Testis (tissue), 2 donors: ENCODE measurements at regions not wholly inside any gene's neighbourhood (a gene's known extent, or its start where the extent isn't known, plus 50 kb on each side); places are given as distances from the start of the nearest gene placed in this dataset.

ENCODE experiments used
- DNase-seq: peaks from one replicate; pipeline ENCODE4 v3.0.0-alpha.2; 2019
- H3K27ac ChIP-seq, 2 donors: fragments of 200-600 bp; sonication (generic); one replicate each; pipeline ENCODE4 v1.5.1; 2019
- H3K27me3 ChIP-seq: fragments of 200-600 bp; sonication (generic); one replicate; pipeline ENCODE4 v1.5.1; 2019
- H3K36me3 ChIP-seq: fragments of 200-600 bp; sonication (generic); one replicate; pipeline ENCODE4 v1.5.1; 2017; ENCODE audit warnings: low read depth; ENCODE audit errors: missing control alignments
- H3K4me1 ChIP-seq: fragments of 200-600 bp; sonication (generic); one replicate; pipeline ENCODE4 v1.5.1; 2019
- H3K4me3 ChIP-seq, 2 donors: fragments of 200-600 bp; sonication (generic); one replicate each; pipeline ENCODE4 v1.5.1; 2017 to 2019
- H3K9me3 ChIP-seq: fragments of 200-600 bp; sonication (generic); one replicate; pipeline ENCODE4 v1.5.1; 2017
- POLR2A ChIP-seq: fragments of 450-650 bp; IDR thresholded peaks from one replicate; pipeline ENCODE4 v1.6.1; 2017; ENCODE audit warnings: antibody characterized with exemption, mild to moderate bottlenecking, moderate library complexity
- WGBS, 2 donors: methylation state at CpG; one replicate each; pipeline ENCODE4 v1.1.5; 2018; 5-methylcytosine and 5-hydroxymethylcytosine counted together
- intact Hi-C: fragments of 100-400 bp; cut with DNase I; formaldehyde crosslinking; loops from one replicate; pipeline ENCODE4 v1.15.1; 2023; ENCODE audit warnings: low total_unique reads
- TF ChIP-seq, protein P1 (sequence below), 3 experiments: fragments of 450-650 bp in 2 of 3; fragments of 200-600 bp in 1 of 3; sonication (generic) in 1 of 3; IDR thresholded peaks; one replicate each; pipeline ENCODE4 v1.5.1; 2016 to 2019; ENCODE audit warnings: antibody characterized with exemption in 3 of 3, mild to moderate bottlenecking in 2 of 3, moderate library complexity in 1 of 3

DNA sequence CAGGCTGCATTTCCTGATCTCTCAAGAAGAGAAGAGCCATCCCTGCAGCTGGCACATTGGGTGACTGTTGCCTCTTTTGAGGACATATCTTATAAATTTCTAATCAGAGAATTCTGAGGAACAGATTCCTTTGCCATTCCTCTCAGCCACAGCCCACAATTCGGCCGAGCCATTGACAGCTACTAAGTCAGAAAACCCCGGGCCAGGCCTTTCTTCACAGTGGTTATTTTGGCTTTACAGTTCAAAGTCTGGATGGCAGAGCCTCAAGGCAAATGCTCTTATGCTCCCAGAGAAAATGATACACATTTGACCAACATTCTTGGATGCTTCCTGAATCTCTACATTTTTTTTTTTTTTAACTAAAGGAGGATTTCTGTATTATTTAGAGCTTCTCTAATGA lies 138.4 kb upstream of the FRMD6 start:
- DNase-seq: no peak
- H3K36me3 ChIP-seq: no peaks in the 10 kb centered on the region
- no peaks in the 10 kb centered on the region for H3K9me3 ChIP-seq
- no peak overlapping the region for H3K27ac ChIP-seq
- no peak overlapping the region for H3K4me3 ChIP-seq
- no peaks in the 10 kb centered on the region for H3K27me3 ChIP-seq
- WGBS, 2 donors: 90 to 93% methylated on average over 3 of the region's 3 CpGs
- H3K4me1 ChIP-seq: peaks cover 8% of the 10 kb centered on the region
- TF ChIP-seq POLR2A: no peak
- TF ChIP-seq, protein P1, sequence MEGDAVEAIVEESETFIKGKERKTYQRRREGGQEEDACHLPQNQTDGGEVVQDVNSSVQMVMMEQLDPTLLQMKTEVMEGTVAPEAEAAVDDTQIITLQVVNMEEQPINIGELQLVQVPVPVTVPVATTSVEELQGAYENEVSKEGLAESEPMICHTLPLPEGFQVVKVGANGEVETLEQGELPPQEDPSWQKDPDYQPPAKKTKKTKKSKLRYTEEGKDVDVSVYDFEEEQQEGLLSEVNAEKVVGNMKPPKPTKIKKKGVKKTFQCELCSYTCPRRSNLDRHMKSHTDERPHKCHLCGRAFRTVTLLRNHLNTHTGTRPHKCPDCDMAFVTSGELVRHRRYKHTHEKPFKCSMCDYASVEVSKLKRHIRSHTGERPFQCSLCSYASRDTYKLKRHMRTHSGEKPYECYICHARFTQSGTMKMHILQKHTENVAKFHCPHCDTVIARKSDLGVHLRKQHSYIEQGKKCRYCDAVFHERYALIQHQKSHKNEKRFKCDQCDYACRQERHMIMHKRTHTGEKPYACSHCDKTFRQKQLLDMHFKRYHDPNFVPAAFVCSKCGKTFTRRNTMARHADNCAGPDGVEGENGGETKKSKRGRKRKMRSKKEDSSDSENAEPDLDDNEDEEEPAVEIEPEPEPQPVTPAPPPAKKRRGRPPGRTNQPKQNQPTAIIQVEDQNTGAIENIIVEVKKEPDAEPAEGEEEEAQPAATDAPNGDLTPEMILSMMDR (IDR thresholded peaks at IDR 0.05): no peak
- intact Hi-C loops: no loop called here

DNA sequence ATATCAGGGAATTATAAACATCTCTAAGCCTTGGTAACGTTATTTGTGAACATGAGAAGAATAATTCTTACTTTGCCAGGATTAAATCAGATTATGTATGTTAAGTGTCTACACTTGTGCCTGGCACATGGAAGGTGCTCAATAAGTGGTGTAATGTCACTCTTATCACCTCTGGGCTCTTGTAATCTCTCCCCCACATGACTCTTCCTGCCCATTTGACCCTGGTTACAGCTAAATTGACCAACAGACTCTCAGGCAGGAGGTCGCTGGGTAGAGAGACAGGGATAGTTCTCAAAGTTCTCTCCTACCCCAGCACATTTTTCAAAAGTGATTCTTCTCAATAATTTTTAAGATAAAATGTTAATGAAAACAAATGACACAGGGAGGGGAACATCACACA lies 137.8 kb upstream of the FRMD6 start:
- Histone ChIP-seq H3K4me3 (no peak overlapping the region), H3K27me3 (no peaks in the 10 kb centered on the region), H3K27ac (no peak overlapping the region), H3K4me1 (peaks cover 4% of the 10 kb centered on the region), H3K9me3 (no peaks in the 10 kb centered on the region), H3K36me3 (no peaks in the 10 kb centered on the region)
- TF ChIP-seq POLR2A: no peak
- TF ChIP-seq, protein P1 (IDR thresholded peaks at IDR 0.05): no peak
- 85 to 100% methylated on average over 2 of the region's 2 CpGs for WGBS, 2 donors
- intact Hi-C loops: no loop called here
- no peak for DNase-seq

DNA sequence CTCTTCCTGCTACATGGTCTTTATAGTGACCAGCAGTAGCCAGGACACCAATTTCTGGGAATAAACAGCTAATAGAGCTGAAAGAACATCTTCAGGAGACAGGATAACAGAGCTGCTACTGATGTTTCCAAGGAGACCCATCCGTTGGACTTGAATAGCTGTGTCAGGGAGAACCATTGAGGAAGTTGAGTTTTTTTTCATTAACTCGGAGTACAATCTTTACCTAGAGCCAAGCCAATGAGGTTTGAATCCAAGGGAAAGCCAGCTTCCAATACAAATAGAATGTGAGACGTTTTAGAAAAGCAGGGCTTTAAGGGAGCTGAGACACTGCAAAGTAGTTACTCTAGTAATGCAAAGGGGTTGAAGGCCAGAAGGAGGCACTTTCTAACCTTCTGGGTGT lies 136.1 kb upstream of the FRMD6 start:
- Histone ChIP-seq H3K27ac (no peak overlapping the region), H3K27me3 (no peaks in the 10 kb centered on the region), H3K4me3 (no peak overlapping the region), H3K36me3 (no peaks in the 10 kb centered on the region), H3K4me1 (peaks cover 4% of the 10 kb centered on the region), H3K9me3 (no peaks in the 10 kb centered on the region)
- intact Hi-C loops: no loop called here
- no peak for TF ChIP-seq POLR2A
- TF ChIP-seq, protein P1 (IDR thresholded peaks at IDR 0.05): no peak
- WGBS, 2 donors: 71 to 81% methylated on average over 3 of the region's 3 CpGs
- no peak for DNase-seq

GRCh38 chr14:51516706-51517395 lies 134.9 kb upstream of the FRMD6 start:
- DNase-seq: no peak
- Histone ChIP-seq H3K4me3 (no peak overlapping the region), H3K9me3 (no peaks in the 10 kb centered on the region), H3K27me3 (no peaks in the 10 kb centered on the region), H3K27ac (no peak overlapping the region), H3K36me3 (no peaks in the 10 kb centered on the region), H3K4me1 (peaks cover 4% of the 10 kb centered on the region)
- WGBS, 2 donors: 44 to 50% methylated on average over 4 of the region's 4 CpGs
- TF ChIP-seq, protein P1 (IDR thresholded peaks at IDR 0.05): no peak
- TF ChIP-seq POLR2A: no peak
- intact Hi-C loops: no loop called here

DNA sequence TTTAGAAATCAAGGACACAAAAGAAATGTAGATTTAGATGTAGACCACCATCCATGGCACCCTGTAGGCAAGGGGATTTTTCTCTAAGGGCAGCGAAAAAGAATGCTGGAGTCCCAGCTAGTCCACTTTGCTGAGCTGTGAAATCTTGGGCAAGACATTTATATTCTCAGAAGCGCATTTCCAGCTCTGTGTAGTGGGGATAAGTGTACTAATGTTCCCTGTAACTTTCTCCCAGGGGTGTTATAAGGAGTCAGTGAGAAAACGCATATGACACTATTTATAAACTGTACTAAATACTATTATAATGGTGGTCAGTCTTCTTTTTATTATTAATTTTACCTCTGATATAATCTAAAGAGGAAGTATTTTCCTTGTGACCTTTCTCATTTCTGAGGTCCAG lies 133.4 kb upstream of the FRMD6 start:
- no peak for DNase-seq
- no peaks in the 10 kb centered on the region for H3K36me3 ChIP-seq
- WGBS, 2 donors: 85 to 91% methylated on average over 3 of the region's 3 CpGs
- H3K27ac ChIP-seq: no peak overlapping the region
- intact Hi-C loops: no loop called here
- H3K9me3 ChIP-seq: no peaks in the 10 kb centered on the region
- TF ChIP-seq, protein P1 (IDR thresholded peaks at IDR 0.05): no peak
- no peak for TF ChIP-seq POLR2A
- H3K4me3 ChIP-seq: no peak overlapping the region
- H3K4me1 ChIP-seq: peaks cover 4% of the 10 kb centered on the region
- H3K27me3 ChIP-seq: no peaks in the 10 kb centered on the region
